ENCODE measurements at regions not wholly inside any gene's neighbourhood (a gene's known extent, or its start where the extent isn't known, plus 50 kb on each side); places are given as distances from the start of the nearest gene placed in this dataset.
A peak's percentile ranks its signal among the peaks of the same experiment; 100 is the strongest.
"Not testable (repeated sequence)": the region's sequence is repeated elsewhere in the genome, so short reads cannot be mapped to it uniquely, and the experiment has no call there.

GRCh38 chr12:131318045-131318685 lies 364.5 kb downstream of the ADGRD1 start:
- TF ChIP-seq CTCF (IDR thresholded peaks at IDR 0.05) = no peak
- H3K9me3 ChIP-seq = peaks cover 0 to 24% of the 10 kb centered on the region in 2 donors
- H3K27ac ChIP-seq = no peak overlapping the region
- DNase-seq (no peak), ATAC-seq (no peak)
- no peak overlapping the region for H3K4me3 ChIP-seq
- intact Hi-C loops (cut with DNase I) = no loop called here
- H3K4me1 ChIP-seq = no peaks in the 10 kb centered on the region
- peaks cover 0 to 18% of the 10 kb centered on the region in 2 donors for H3K27me3 ChIP-seq
- no peaks in the 10 kb centered on the region for H3K36me3 ChIP-seq

- Histone ChIP-seq H3K9me3 (peaks cover 0 to 24% of the 10 kb centered on the region in 2 donors), H3K36me3 (no peaks in the 10 kb centered on the region), H3K4me1 (no peaks in the 10 kb centered on the region), H3K4me3 (no peak overlapping the region), H3K27ac (no peak overlapping the region), H3K27me3 (no peaks in the 10 kb centered on the region)
- no peak for TF ChIP-seq CTCF (IDR thresholded peaks at IDR 0.05)
- no peak for ATAC-seq
- no peak for DNase-seq
- intact Hi-C loops (cut with DNase I) = no loop called here
Measured at GRCh38 chr12:131321988-131322387, 368.3 kb downstream of the ADGRD1 start.

GRCh38 chr12:131322460-131322859 lies 368.8 kb downstream of the ADGRD1 start:
- H3K4me3 ChIP-seq; H3K27me3 ChIP-seq; DNase-seq; H3K36me3 ChIP-seq; intact Hi-C loops (cut with DNase I); H3K4me1 ChIP-seq; H3K27ac ChIP-seq; ATAC-seq: not testable (repeated sequence)
- H3K9me3 ChIP-seq = peaks cover 0 to 24% of the 10 kb centered on the region in 2 donors

- no peak for TF ChIP-seq CTCF (IDR thresholded peaks at IDR 0.05)
- no peak overlapping the region for H3K4me3 ChIP-seq
- DNase-seq (no peak), ATAC-seq (no peak)
- intact Hi-C loops (cut with DNase I) = no loop called here
- no peaks in the 10 kb centered on the region for H3K4me1 ChIP-seq
- peaks cover 0 to 23% of the 10 kb centered on the region in 2 donors for H3K9me3 ChIP-seq
- peaks cover 0 to 7% of the 10 kb centered on the region in 2 donors for H3K27me3 ChIP-seq
- H3K36me3 ChIP-seq = no peaks in the 10 kb centered on the region
- H3K27ac ChIP-seq = no peak overlapping the region
Measured at GRCh38 chr12:131323879-131324278, 370.2 kb downstream of the ADGRD1 start.

- no peak overlapping the region for H3K4me3 ChIP-seq
- intact Hi-C loops (cut with DNase I) = no loop called here
- no peak for TF ChIP-seq CTCF (IDR thresholded peaks at IDR 0.05)
- H3K27me3 ChIP-seq = peaks cover 0 to 7% of the 10 kb centered on the region in 2 donors
- H3K27ac ChIP-seq = no peak overlapping the region
- peak in 1 of 4 donors; percentile 71 for DNase-seq
- ATAC-seq = no peak
- no peaks in the 10 kb centered on the region for H3K36me3 ChIP-seq
- H3K9me3 ChIP-seq = no peaks in the 10 kb centered on the region
- H3K4me1 ChIP-seq = no peaks in the 10 kb centered on the region
Measured at GRCh38 chr12:131327521-131328488, 374.1 kb downstream of the ADGRD1 start.

- H3K27ac ChIP-seq; H3K4me1 ChIP-seq; intact Hi-C loops (cut with DNase I); H3K9me3 ChIP-seq; ATAC-seq; H3K27me3 ChIP-seq; H3K4me3 ChIP-seq; DNase-seq; H3K36me3 ChIP-seq: not testable (repeated sequence)
Measured at GRCh38 chr12:131328861-131329845, 375.4 kb downstream of the ADGRD1 start.

Data from left lung (tissue), 4 donors.